Glutamatergic neuron (in vitro differentiated cells): ENCODE measurements at regions not wholly inside any gene's neighbourhood (a gene's known extent, or its start where the extent isn't known, plus 50 kb on each side); places are given as distances from the start of the nearest gene placed in this dataset.

Experiments used
- DNase-seq: peaks from one replicate; pipeline ENCODE4 v3.0.0; 2022
- H3K27ac Mint-ChIP-seq: one replicate; pipeline ENCODE4 v1.8.0; 2020; ENCODE audit warnings: mild to moderate bottlenecking, mixed read lengths, inconsistent platforms; ENCODE audit not compliant: unreplicated experiment
- H3K27me3 Mint-ChIP-seq: one replicate; pipeline ENCODE4 v1.8.0; 2020; ENCODE audit warnings: mild to moderate bottlenecking, moderate library complexity, mixed read lengths, inconsistent platforms; ENCODE audit not compliant: unreplicated experiment
- H3K36me3 Mint-ChIP-seq: one replicate; pipeline ENCODE4 v1.8.0; 2020; ENCODE audit warnings: mild to moderate bottlenecking, mixed read lengths, inconsistent platforms; ENCODE audit not compliant: unreplicated experiment
- H3K4me1 Mint-ChIP-seq: one replicate; pipeline ENCODE4 v1.8.0; 2020; ENCODE audit warnings: mild to moderate bottlenecking, low read depth, mixed read lengths, inconsistent platforms; ENCODE audit not compliant: unreplicated experiment
- H3K4me3 Mint-ChIP-seq: one replicate; pipeline ENCODE4 v1.8.0; 2020; ENCODE audit warnings: mild to moderate bottlenecking, mixed read lengths, inconsistent platforms; ENCODE audit not compliant: unreplicated experiment
- H3K9me3 Mint-ChIP-seq: one replicate; pipeline ENCODE4 v1.8.0; 2020; ENCODE audit warnings: mild to moderate bottlenecking, moderate library complexity, mixed read lengths, inconsistent platforms; ENCODE audit not compliant: unreplicated experiment
- TF ChIP-seq, protein P1 (sequence below): fragments of 200-600 bp; sonication (generic); IDR thresholded peaks from one replicate; pipeline ENCODE4 v1.5.0; 2021; ENCODE audit not compliant: partially characterized antibody, unreplicated experiment

DNA sequence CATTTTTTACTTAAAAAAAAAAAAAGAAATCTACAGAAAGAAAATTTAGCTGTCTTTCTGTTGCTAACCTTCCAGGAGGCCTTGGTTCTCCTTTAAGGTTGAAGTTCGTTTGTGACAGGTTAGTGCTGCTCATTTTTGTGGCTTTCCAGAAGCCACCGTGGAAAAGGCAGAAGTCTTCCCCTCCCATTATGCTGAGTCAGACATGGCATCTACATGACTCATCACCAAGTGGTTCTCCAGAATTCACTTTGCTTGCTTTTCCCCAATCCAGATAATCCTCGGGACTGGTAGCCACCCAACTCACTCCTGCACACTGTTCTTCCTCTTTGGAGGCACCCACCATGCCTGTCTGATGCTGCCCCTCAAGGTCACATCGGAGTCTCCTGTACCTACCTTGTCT lies 228.7 kb downstream of the PIK3C3 start:
- Mint-ChIP-seq H3K9me3 (peaks cover 13% of the 10 kb centered on the region), H3K27ac (no peak overlapping the region), H3K4me3 (no peak overlapping the region), H3K4me1 (peaks cover 33% of the 10 kb centered on the region), H3K36me3 (peaks cover 15% of the 10 kb centered on the region), H3K27me3 (peaks cover 4% of the 10 kb centered on the region)
- no peak for DNase-seq
- TF ChIP-seq, protein P1, sequence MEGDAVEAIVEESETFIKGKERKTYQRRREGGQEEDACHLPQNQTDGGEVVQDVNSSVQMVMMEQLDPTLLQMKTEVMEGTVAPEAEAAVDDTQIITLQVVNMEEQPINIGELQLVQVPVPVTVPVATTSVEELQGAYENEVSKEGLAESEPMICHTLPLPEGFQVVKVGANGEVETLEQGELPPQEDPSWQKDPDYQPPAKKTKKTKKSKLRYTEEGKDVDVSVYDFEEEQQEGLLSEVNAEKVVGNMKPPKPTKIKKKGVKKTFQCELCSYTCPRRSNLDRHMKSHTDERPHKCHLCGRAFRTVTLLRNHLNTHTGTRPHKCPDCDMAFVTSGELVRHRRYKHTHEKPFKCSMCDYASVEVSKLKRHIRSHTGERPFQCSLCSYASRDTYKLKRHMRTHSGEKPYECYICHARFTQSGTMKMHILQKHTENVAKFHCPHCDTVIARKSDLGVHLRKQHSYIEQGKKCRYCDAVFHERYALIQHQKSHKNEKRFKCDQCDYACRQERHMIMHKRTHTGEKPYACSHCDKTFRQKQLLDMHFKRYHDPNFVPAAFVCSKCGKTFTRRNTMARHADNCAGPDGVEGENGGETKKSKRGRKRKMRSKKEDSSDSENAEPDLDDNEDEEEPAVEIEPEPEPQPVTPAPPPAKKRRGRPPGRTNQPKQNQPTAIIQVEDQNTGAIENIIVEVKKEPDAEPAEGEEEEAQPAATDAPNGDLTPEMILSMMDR = no peak

DNA sequence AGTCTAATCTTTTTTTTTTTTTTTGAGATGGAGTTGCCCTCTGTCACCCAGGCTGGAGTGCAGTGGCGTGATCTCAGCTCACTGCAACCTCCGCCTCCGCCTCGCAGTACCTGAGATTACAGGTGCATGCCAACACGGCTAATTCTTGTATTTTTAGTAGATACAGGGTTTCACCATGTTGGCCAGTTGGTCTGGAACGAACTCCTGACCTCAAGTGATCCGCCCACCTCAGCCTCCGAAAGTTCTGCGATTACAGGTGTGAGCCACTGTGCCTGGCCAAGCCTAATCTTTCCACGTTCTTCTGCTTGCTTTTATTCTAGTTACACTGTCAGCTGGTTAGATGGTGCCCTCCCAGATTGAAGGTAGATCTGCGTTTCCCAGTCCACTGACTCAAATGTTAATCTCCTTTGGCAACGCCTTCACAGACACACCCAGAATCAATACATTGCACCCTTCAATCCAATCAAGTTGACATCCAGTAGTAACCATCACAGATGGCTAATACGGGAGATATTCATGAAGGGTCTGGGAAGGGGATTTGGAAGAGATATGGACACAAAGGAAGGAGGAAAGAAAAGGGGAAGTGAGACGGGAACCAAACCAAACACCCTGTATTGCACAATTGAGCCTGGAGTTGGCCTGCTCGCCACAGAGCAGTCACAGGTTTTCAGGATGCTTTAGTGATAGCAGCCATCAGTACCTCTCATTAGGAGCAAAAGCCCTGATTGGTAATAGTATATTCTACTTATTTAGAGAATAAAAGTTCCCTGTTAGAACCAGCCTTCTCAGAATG lies 229.8 kb downstream of the PIK3C3 start:
- no peak overlapping the region for H3K4me3 Mint-ChIP-seq
- peak overlapping the region; percentile 48 for H3K27ac Mint-ChIP-seq
- DNase-seq = no peak
- H3K27me3 Mint-ChIP-seq = peaks cover 4% of the 10 kb centered on the region
- TF ChIP-seq, protein P1 = no peak
- H3K9me3 Mint-ChIP-seq = peaks cover 13% of the 10 kb centered on the region
- H3K4me1 Mint-ChIP-seq = peaks cover 36% of the 10 kb centered on the region
- peaks cover 21% of the 10 kb centered on the region for H3K36me3 Mint-ChIP-seq

DNA sequence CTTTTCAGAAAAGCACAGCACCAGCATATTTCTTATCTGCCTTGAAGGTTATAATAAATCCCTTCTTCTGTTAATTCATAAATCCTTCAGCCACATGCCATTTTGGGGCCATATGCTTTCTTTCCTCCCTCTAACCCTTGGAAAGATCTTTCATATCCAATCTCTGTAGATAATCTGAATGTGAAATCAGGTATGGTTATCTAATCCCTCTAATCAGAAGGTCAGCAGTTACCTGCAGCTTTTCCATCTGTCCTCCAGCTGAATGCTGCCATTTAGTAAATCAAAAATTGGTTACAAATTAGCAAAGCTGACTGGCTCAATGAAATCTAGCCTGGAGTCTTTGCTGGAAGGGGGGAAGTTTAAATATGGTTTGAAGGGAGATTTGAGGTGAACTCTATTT lies 230.5 kb downstream of the PIK3C3 start:
- H3K4me1 Mint-ChIP-seq = peaks cover 36% of the 10 kb centered on the region
- H3K4me3 Mint-ChIP-seq = peak overlapping the region; percentile 16
- no peak for DNase-seq
- TF ChIP-seq, protein P1 = no peak
- peak overlapping the region; percentile 83 for H3K27ac Mint-ChIP-seq
- H3K9me3 Mint-ChIP-seq = peaks cover 15% of the 10 kb centered on the region
- peaks cover 21% of the 10 kb centered on the region for H3K36me3 Mint-ChIP-seq
- H3K27me3 Mint-ChIP-seq = peaks cover 4% of the 10 kb centered on the region

DNA sequence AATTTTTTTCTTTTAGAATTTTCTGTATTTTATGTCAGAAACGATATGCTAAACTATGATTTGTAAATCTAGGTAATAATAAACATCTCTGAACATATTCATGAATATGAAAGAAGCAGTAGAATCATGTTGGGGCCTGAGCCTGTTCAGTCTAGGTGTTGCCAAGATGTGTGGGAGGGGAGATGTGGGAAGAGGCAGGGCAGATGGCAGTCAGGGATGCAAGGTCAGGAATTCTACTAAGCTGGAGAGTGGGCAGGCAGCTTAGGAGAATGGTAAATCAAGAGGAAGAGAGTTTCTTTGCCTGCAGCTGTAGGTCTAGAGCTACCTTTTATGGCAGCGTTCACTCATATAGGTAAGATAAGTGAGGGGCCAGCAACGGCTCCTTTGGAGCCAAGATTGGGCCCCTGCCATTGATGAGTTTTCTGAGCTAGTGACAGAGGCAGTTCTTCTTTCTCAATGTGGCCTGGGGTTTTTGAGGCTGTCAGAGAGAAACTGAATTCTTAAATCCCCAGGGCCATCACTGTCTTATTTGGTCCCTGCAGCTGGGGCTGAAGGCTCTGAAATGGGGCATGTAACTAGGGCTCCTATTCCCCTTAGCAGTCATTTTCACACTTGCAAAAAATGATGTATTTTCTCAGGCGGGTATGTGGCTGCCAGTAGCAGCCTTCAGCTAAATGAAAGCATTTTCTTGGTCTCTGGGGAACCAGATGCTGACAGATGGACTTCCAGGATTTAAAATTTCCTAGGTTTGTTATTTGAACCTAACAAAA lies 232.8 kb downstream of the PIK3C3 start:
- H3K9me3 Mint-ChIP-seq = peaks cover 15% of the 10 kb centered on the region
- TF ChIP-seq, protein P1 = no peak
- H3K27ac Mint-ChIP-seq = peak overlapping the region; percentile 93
- peaks cover 21% of the 10 kb centered on the region for H3K36me3 Mint-ChIP-seq
- peaks cover 36% of the 10 kb centered on the region for H3K4me1 Mint-ChIP-seq
- H3K27me3 Mint-ChIP-seq = peaks cover 4% of the 10 kb centered on the region
- DNase-seq = no peak
- H3K4me3 Mint-ChIP-seq = peak overlapping the region; percentile 73

DNA sequence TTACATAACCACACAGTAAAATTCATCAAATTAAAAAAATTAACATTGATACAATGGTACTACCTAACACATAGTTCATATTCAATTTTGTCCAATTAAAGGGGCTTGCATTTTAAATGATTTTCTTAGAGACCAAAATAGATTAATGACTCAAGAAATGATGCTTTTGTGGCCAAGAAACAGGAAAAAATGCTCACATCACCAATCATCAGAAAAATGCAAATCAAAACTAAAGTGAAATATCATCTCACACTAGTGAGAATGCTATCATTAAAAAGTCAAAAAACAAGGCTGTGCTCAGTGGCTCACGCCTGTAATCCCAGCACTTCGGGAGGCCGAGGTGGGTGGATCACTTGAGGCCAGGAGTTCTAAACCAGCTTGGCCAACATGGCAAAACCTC lies 235.6 kb downstream of the PIK3C3 start:
- no peak overlapping the region for H3K4me3 Mint-ChIP-seq
- TF ChIP-seq, protein P1 = no peak
- peaks cover 10% of the 10 kb centered on the region for H3K36me3 Mint-ChIP-seq
- peaks cover 27% of the 10 kb centered on the region for H3K4me1 Mint-ChIP-seq
- no peak overlapping the region for H3K27ac Mint-ChIP-seq
- peaks cover 10% of the 10 kb centered on the region for H3K9me3 Mint-ChIP-seq
- no peak for DNase-seq
- peaks cover 1% of the 10 kb centered on the region for H3K27me3 Mint-ChIP-seq
